ENCODE measurements at regions not wholly inside any gene's neighbourhood (a gene's known extent, or its start where the extent isn't known, plus 50 kb on each side); places are given as distances from the start of the nearest gene placed in this dataset.

GRCh38 chr2:83565626-83566025 lies 893.5 kb downstream of the SUCLG1 start:
- TF ChIP-seq CHD2 (IDR thresholded peaks at IDR 0.05; ENCODE audit: low read length, partially characterized antibody) (no peak), SREBF2 (IDR thresholded peaks at IDR 0.05) (no peak), SMC3 (IDR thresholded peaks at IDR 0.05) (no peak), ZC3H11A (IDR thresholded peaks at IDR 0.05) (no peak), CHD4 (IDR thresholded peaks at IDR 0.05; ENCODE audit: borderline replicate concordance) (no peak), ATOH8 (CRISPR knock-in tag; IDR thresholded peaks at IDR 0.05; ENCODE audit: low read depth) (no peak), TP53 (CRISPR knock-in tag; IDR thresholded peaks at IDR 0.05) (no peak), JUNB (IDR thresholded peaks at IDR 0.05) (no peak), GATA3 (IDR thresholded peaks at IDR 0.05; ENCODE audit: borderline replicate concordance) (no peak), JUN (IDR thresholded peaks at IDR 0.05) (no peak), HOXA7 (CRISPR knock-in tag; IDR thresholded peaks at IDR 0.05) (no peak), MAZ (IDR thresholded peaks at IDR 0.05; ENCODE audit: borderline replicate concordance, low read depth, low read length) (no peak), KDM1A (IDR thresholded peaks at IDR 0.05; ENCODE audit: low read depth) (no peak), MAX (IDR thresholded peaks at IDR 0.05) (no peak)
- Histone ChIP-seq H3K27ac (no peak overlapping the region), H3K4me1 (no peaks in the 10 kb centered on the region), H3K9me3 (no peaks in the 10 kb centered on the region), H3K4me2 (no peak overlapping the region), H3K4me3 (no peak overlapping the region)
- WGBS (ENCODE audit: missing lambda C conversion rate), result 35% methylated on average over 4 of the region's 4 CpGs
- no peak for FAIRE-seq
- DNase-seq (ENCODE audit: low read depth in 1 of 2, low spot score in 1 of 2), result no peak
- CTCF ChIA-PET, result no interaction called here
- no peak for ATAC-seq
- POLR2A ChIA-PET, result no interaction called here

- POLR2A ChIA-PET, result no interaction called here
- Histone ChIP-seq H3K27ac (no peak overlapping the region), H3K4me3 (no peak overlapping the region), H3K9me3 (no peaks in the 10 kb centered on the region), H3K4me2 (no peak overlapping the region), H3K4me1 (no peaks in the 10 kb centered on the region)
- ATAC-seq, result no peak
- WGBS (ENCODE audit: missing lambda C conversion rate), result 44% methylated on average over 4 of the region's 4 CpGs
- FAIRE-seq, result no peak
- CTCF ChIA-PET, result no interaction called here
- TF ChIP-seq RAD21 (conservative IDR thresholded peaks at IDR 0.05 in 1 of 2, IDR thresholded peaks at IDR 0.05 in 1 of 2) (no peak), HDAC2 (IDR thresholded peaks at IDR 0.05) (no peak), EHMT2 (IDR thresholded peaks at IDR 0.05; ENCODE audit: low read depth) (no peak), REST (IDR thresholded peaks at IDR 0.05) (no peak), RFX5 (IDR thresholded peaks at IDR 0.05) (no peak), CTCF (IDR thresholded peaks at IDR 0.05) (no peak), BHLHE40 (IDR thresholded peaks at IDR 0.05; ENCODE audit: low read depth, low read length) (no peak), E2F6 (IDR thresholded peaks at IDR 0.05; ENCODE audit: borderline replicate concordance, low read depth) (no peak), RARB (CRISPR knock-in tag; IDR thresholded peaks at IDR 0.05) (no peak), FOSB (CRISPR knock-in tag; IDR thresholded peaks at IDR 0.05) (no peak), EP300 (IDR thresholded peaks at IDR 0.05) (no peak), ZNF302 (CRISPR knock-in tag; IDR thresholded peaks at IDR 0.05) (no peak), PBX3 (IDR thresholded peaks at IDR 0.05) (no peak), NR3C1 (IDR thresholded peaks at IDR 0.05) (no peak)
- no peak for DNase-seq (ENCODE audit: low read depth in 1 of 2, low spot score in 1 of 2)
Observed at GRCh38 chr2:83565181-83565580, 893.9 kb downstream of the SUCLG1 start.
